ENCODE measurements at regions not wholly inside any gene's neighbourhood (a gene's known extent, or its start where the extent isn't known, plus 50 kb on each side); places are given as distances from the start of the nearest gene placed in this dataset.

DNA sequence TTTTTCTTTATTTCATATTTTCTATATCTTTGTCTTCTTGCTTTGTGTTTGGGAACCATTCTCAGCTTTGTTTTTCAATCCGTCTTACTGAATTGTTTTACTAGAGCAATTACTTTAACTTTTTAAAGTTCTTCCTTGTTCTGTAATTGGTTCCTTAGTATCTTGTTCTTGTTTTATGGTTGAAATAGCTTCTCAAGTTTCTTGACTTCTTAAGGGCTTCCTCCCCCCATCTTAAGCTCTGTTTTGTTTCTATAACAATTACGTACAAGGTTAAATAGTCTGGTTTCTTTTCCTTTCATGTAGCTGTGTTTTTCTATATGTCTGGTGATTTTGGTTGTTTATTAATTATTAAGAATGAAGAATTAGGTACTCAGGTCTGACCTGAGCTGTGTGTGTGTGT lies 158.0 kb downstream of the SDHAF3 start:
- no peaks in the 10 kb centered on the region for H3K27me3 ChIP-seq
- no peaks in the 10 kb centered on the region for H3K36me3 ChIP-seq
- H3K27ac ChIP-seq = no peak overlapping the region
- DNase-seq = no peak
- H3K4me3 ChIP-seq = no peak overlapping the region
- no peaks in the 10 kb centered on the region for H3K4me1 ChIP-seq
- no peak for TF ChIP-seq POLR2A (IDR thresholded peaks at IDR 0.05)
- TF ChIP-seq, protein P1, sequence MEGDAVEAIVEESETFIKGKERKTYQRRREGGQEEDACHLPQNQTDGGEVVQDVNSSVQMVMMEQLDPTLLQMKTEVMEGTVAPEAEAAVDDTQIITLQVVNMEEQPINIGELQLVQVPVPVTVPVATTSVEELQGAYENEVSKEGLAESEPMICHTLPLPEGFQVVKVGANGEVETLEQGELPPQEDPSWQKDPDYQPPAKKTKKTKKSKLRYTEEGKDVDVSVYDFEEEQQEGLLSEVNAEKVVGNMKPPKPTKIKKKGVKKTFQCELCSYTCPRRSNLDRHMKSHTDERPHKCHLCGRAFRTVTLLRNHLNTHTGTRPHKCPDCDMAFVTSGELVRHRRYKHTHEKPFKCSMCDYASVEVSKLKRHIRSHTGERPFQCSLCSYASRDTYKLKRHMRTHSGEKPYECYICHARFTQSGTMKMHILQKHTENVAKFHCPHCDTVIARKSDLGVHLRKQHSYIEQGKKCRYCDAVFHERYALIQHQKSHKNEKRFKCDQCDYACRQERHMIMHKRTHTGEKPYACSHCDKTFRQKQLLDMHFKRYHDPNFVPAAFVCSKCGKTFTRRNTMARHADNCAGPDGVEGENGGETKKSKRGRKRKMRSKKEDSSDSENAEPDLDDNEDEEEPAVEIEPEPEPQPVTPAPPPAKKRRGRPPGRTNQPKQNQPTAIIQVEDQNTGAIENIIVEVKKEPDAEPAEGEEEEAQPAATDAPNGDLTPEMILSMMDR (IDR thresholded peaks at IDR 0.05) = no peak
- H3K9me3 ChIP-seq = no peaks in the 10 kb centered on the region

DNA sequence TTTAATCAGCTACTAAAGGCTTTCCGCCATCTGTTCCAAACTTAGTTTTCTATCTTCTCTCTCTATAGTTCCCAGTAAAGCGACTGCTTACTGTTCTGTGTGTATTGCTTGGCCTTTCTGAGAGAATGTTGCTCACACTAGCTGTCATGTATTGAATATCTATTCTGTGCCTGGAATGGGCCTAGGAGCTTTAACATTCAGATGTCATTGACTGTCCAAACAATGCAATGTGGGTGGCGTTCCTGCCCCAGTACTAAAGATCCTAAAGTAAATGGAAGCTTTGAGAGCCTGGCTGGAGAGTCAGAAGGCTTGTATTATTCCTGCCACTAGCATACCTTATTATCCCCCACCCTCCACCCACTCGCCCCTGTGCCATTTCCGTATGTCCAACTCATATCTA lies 163.5 kb downstream of the SDHAF3 start:
- H3K4me1 ChIP-seq = no peaks in the 10 kb centered on the region
- H3K27me3 ChIP-seq = no peaks in the 10 kb centered on the region
- H3K36me3 ChIP-seq = no peaks in the 10 kb centered on the region
- no peak for DNase-seq
- H3K27ac ChIP-seq = no peak overlapping the region
- no peak overlapping the region for H3K4me3 ChIP-seq
- H3K9me3 ChIP-seq = no peaks in the 10 kb centered on the region
- TF ChIP-seq POLR2A (IDR thresholded peaks at IDR 0.05) = no peak

DNA sequence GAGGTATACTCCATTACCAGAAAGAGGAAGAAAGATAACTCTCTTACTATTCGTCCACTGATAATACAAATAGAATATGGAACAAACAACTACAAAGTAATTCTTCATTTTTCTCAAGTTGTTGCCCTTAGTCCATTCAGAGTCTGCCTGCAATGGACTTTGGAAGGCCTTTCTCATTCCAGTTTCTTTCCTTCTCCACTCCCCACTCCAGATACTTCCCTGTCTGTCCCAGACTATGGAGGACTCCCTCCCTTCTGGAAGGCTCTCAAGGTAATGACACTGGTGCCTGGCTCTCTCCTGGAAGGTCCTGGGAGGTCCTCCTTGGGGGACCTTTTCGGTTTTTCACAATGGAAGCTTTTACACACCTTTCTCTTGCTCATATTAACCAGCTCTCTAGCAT lies 167.8 kb downstream of the SDHAF3 start:
- no peaks in the 10 kb centered on the region for H3K9me3 ChIP-seq
- no peak overlapping the region for H3K4me3 ChIP-seq
- no peaks in the 10 kb centered on the region for H3K4me1 ChIP-seq
- H3K36me3 ChIP-seq = no peaks in the 10 kb centered on the region
- no peak for DNase-seq
- no peak overlapping the region for H3K27ac ChIP-seq
- no peak for TF ChIP-seq POLR2A (IDR thresholded peaks at IDR 0.05)
- TF ChIP-seq, protein P1 (IDR thresholded peaks at IDR 0.05) = no peak
- no peaks in the 10 kb centered on the region for H3K27me3 ChIP-seq

DNA sequence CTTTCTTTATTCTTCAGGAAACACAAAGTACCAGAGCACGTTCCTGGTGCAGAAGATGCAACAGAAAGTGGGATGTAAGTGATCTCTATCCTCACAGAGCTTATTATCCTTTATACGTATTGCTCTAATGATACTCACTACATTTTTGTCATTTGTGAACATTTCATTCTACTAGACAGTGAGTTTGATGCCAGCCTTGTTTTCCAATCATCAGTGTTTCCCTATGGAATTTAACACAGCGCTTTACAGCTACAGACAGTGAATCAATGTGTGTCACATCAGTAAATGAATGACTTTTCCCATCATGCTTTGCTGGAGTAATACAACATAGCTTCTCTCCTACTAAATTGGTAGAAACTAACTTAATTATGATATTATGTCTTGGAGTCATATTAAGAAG lies 175.5 kb downstream of the SDHAF3 start:
- no peaks in the 10 kb centered on the region for H3K27me3 ChIP-seq
- no peak overlapping the region for H3K4me3 ChIP-seq
- no peak overlapping the region for H3K27ac ChIP-seq
- DNase-seq = no peak
- H3K36me3 ChIP-seq = no peaks in the 10 kb centered on the region
- TF ChIP-seq POLR2A (IDR thresholded peaks at IDR 0.05) = no peak
- TF ChIP-seq, protein P1 (IDR thresholded peaks at IDR 0.05) = no peak
- no peaks in the 10 kb centered on the region for H3K9me3 ChIP-seq
- no peaks in the 10 kb centered on the region for H3K4me1 ChIP-seq

DNA sequence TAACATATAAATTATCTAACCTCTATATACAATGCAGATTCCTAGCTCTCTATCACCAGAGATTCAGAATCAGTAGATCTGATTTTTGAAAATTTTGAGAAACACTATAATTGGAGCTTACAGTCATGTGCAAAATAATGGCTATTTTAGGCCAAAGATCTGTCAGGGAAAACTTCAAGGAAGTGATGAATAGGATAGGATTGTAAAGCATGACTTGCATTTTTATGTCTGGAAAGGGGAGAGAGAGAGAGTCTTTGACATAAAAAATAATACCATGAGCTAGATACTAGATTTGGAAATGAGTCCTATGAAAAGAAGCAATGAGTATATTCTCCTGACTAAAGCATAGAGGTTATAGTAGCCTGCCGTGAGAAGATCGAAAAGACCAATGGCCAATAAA lies 181.1 kb downstream of the SDHAF3 start:
- no peaks in the 10 kb centered on the region for H3K9me3 ChIP-seq
- H3K36me3 ChIP-seq = no peaks in the 10 kb centered on the region
- H3K27me3 ChIP-seq = no peaks in the 10 kb centered on the region
- no peak overlapping the region for H3K27ac ChIP-seq
- no peak overlapping the region for H3K4me3 ChIP-seq
- no peaks in the 10 kb centered on the region for H3K4me1 ChIP-seq
- TF ChIP-seq, protein P1 (IDR thresholded peaks at IDR 0.05) = no peak
- TF ChIP-seq POLR2A (IDR thresholded peaks at IDR 0.05) = no peak
- no peak for DNase-seq

DNA sequence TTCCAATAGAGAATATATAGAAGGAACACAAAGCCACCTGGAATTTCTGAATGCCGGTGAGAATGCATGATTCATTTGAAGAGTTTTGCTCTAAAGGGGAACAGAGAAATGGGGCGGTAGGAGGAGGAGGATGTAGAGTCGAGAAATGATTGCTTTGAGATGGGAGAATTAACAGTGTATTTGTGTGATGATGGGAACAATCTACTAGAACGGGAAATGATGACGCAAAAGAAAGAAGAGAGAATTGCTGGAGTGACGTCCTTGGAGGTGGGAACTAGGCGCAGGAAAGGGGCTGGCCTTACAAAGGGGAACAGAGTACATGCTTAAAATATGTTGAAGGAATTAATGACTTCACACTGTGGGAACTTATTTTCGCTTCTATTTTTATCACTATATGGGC lies 188.1 kb downstream of the SDHAF3 start:
- Histone ChIP-seq H3K4me3 (no peak overlapping the region), H3K9me3 (no peaks in the 10 kb centered on the region), H3K27ac (no peak overlapping the region), H3K36me3 (no peaks in the 10 kb centered on the region), H3K27me3 (no peaks in the 10 kb centered on the region), H3K4me1 (no peaks in the 10 kb centered on the region)
- DNase-seq = no peak
- no peak for TF ChIP-seq POLR2A (IDR thresholded peaks at IDR 0.05)
- TF ChIP-seq, protein P1 (IDR thresholded peaks at IDR 0.05) = no peak

Measured in Peyer's patch (tissue), 4 donors.